K562 (cell line): ENCODE measurements at regions not wholly inside any gene's neighbourhood (a gene's known extent, or its start where the extent isn't known, plus 50 kb on each side); places are given as distances from the start of the nearest gene placed in this dataset.

Experiments used
- CC2D1A ChIP-seq: fragments of 450-650 bp; IDR thresholded peaks from 2 replicates; pipeline ENCODE4 v1.6.1; 2017; ENCODE audit warnings: mild to moderate bottlenecking
- CCAR2 ChIP-seq: fragments of 200-400 bp; formaldehyde crosslinking; IDR thresholded peaks from 2 replicates; pipeline ENCODE4 v1.6.1; 2017; ENCODE audit warnings: mild to moderate bottlenecking, low read depth, low read length
- CREM ChIP-seq: IDR thresholded peaks from 2 replicates; pipeline ENCODE4 v1.6.1; 2014; ENCODE audit warnings: antibody characterized with exemption, low read depth
- EP300 ChIP-seq: IDR thresholded peaks from 2 replicates; pipeline ENCODE4 v1.6.1; 2012; ENCODE audit warnings: low read length, improper control_type of control experiment
- FOXA1 ChIP-seq: fragments of 450-650 bp; IDR thresholded peaks from 2 replicates; pipeline ENCODE4 v1.6.1; 2016; ENCODE audit warnings: mild to moderate bottlenecking, borderline replicate concordance
- FOXM1 ChIP-seq, 2 experiments: fragments of 450-650 bp in 1 of 2; sonication (generic) in 1 of 2; formaldehyde crosslinking in 1 of 2; IDR thresholded peaks; 2 replicates each; pipeline versions ENCODE4 v1.6.1 to v1.9.0; 2017 to 2022; ENCODE audit warnings: low read depth in 2 of 2, mild to moderate bottlenecking in 2 of 2, missing genetic modification reagents in 1 of 2, moderate library complexity in 1 of 2
- GABPA ChIP-seq: fragments of 200-800 bp; sonication (Bioruptor generic); conservative IDR thresholded peaks from 2 replicates; pipeline ENCODE4 v1.6.1; 2016; ENCODE audit warnings: low read depth, missing genetic modification characterization, missing compliant biosample characterization
- GTF2E2 ChIP-seq: fragments of 200-800 bp; sonication (Bioruptor generic); IDR thresholded peaks from 2 replicates; pipeline ENCODE4 v1.6.1; 2016; ENCODE audit warnings: missing genetic modification characterization, missing compliant biosample characterization
- HDAC3 ChIP-seq: fragments of 450-650 bp; IDR thresholded peaks from 2 replicates; pipeline ENCODE4 v1.6.1; 2018; ENCODE audit warnings: borderline replicate concordance, mild to moderate bottlenecking, moderate library complexity; ENCODE audit not compliant: partially characterized antibody
- KLF16 ChIP-seq: IDR thresholded peaks from 2 replicates; pipeline ENCODE4 v1.6.1; 2016; ENCODE audit warnings: antibody characterized with exemption
- MEIS2 ChIP-seq: fragments of 450-650 bp; IDR thresholded peaks from 2 replicates; pipeline ENCODE4 v1.6.1; 2014; ENCODE audit warnings: mild to moderate bottlenecking; ENCODE audit not compliant: partially characterized antibody
- MTA3 ChIP-seq: fragments of 450-650 bp; formaldehyde crosslinking; IDR thresholded peaks from 2 replicates; pipeline ENCODE4 v1.6.1; 2017; ENCODE audit warnings: mild to moderate bottlenecking, borderline replicate concordance
- NCOR1 ChIP-seq: fragments of 450-650 bp; IDR thresholded peaks from 2 replicates; pipeline ENCODE4 v1.6.1; 2016; ENCODE audit warnings: mild to moderate bottlenecking, moderate library complexity
- NFIC ChIP-seq: fragments of 450-650 bp; IDR thresholded peaks from 2 replicates; pipeline ENCODE4 v1.6.1; 2017; ENCODE audit warnings: mild to moderate bottlenecking, inconsistent platforms
- NFRKB ChIP-seq: fragments of 450-650 bp; IDR thresholded peaks from 2 replicates; pipeline ENCODE4 v1.6.1; 2016; ENCODE audit warnings: low read depth
- PML ChIP-seq: IDR thresholded peaks from 2 replicates; pipeline ENCODE4 v1.6.1; 2012; ENCODE audit warnings: low read length, inconsistent platforms
- SMARCA4 ChIP-seq: fragments of 450-650 bp; IDR thresholded peaks from 2 replicates; pipeline ENCODE4 v1.6.1; 2016
- SMARCE1 ChIP-seq: fragments of 450-650 bp; IDR thresholded peaks from 2 replicates; pipeline ENCODE4 v1.7.1; 2016; ENCODE audit warnings: mild to moderate bottlenecking
- SOX6 ChIP-seq: fragments of 450-650 bp; IDR thresholded peaks from 2 replicates; pipeline ENCODE4 v1.6.1; 2014; ENCODE audit warnings: mild to moderate bottlenecking
- STAT5A ChIP-seq: IDR thresholded peaks from 2 replicates; pipeline ENCODE4 v1.6.1; 2012; ENCODE audit warnings: low read length, inconsistent platforms, borderline replicate concordance
- TRIM24 ChIP-seq, 2 experiments: fragments of 450-650 bp; IDR thresholded peaks; 2 replicates each; pipeline ENCODE4 v1.6.1; 2016
- ZNF311 ChIP-seq: fragments of 250-450 bp; sonication (Bioruptor Pico); IDR thresholded peaks from 2 replicates; pipeline ENCODE4 v1.4.0; 2020; ENCODE audit warnings: mild to moderate bottlenecking, moderate library complexity
- ZNF41 ChIP-seq: fragments of 250-450 bp; sonication (Bioruptor Pico); conservative IDR thresholded peaks from 2 replicates; pipeline ENCODE4 v1.4.0; 2020; ENCODE audit warnings: mild to moderate bottlenecking
- ZNF766 ChIP-seq: fragments of 200-800 bp; sonication (Bioruptor generic); conservative IDR thresholded peaks from 2 replicates; pipeline ENCODE4 v1.6.1; 2016; ENCODE audit warnings: missing genetic modification characterization, missing compliant biosample characterization
- TF ChIP-seq, protein P1 (sequence below): IDR thresholded peaks from 2 replicates; pipeline ENCODE4 v1.6.1; 2012; ENCODE audit warnings: low read depth, low read length, improper control_type of control experiment, borderline replicate concordance
- TF ChIP-seq, protein P2 (sequence below): IDR thresholded peaks from 2 replicates; pipeline ENCODE4 v1.6.1; 2014; ENCODE audit warnings: antibody characterized with exemption
- TF ChIP-seq, protein P3 (sequence below): sonication (generic); formaldehyde crosslinking; IDR thresholded peaks from 2 replicates; pipeline ENCODE4 v1.5.0; 2020; ENCODE audit warnings: missing genetic modification reagents

- TF ChIP-seq, protein P1, sequence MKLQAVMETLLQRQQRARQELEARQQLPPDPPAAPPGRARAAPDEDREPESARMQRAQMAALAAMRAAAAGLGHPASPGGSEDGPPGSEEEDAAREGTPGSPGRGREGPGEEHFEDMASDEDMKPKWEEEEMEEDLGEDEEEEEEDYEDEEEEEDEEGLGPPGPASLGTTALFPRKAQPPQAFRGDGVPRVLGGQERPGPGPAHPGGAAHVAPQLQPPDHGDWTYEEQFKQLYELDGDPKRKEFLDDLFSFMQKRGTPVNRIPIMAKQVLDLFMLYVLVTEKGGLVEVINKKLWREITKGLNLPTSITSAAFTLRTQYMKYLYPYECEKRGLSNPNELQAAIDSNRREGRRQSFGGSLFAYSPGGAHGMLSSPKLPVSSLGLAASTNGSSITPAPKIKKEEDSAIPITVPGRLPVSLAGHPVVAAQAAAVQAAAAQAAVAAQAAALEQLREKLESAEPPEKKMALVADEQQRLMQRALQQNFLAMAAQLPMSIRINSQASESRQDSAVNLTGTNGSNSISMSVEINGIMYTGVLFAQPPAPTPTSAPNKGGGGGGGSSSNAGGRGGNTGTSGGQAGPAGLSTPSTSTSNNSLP = peak; percentile 66; the same call in 1 of the 2 replicates
- TF ChIP-seq CC2D1A = 0 out of 2 replicates have a peak, but pooled peaks have one; percentile 28
- 0 out of 2 replicates have a peak, but pooled peaks have one; percentile 21 for TF ChIP-seq ZNF766 (CRISPR knock-in tag)
- TF ChIP-seq ZNF41 (CRISPR knock-in tag) = no peak
- peak; percentile 80 for TF ChIP-seq KLF16
- peak; percentile 53; the same call in 1 of the 2 replicates for TF ChIP-seq STAT5A
- TF ChIP-seq TRIM24 (IDR thresholded peaks at IDR 0.05) = peak; percentile 47 to 77; a peak in 3 of 4 replicates
- TF ChIP-seq MTA3 = no peak
- no peak for TF ChIP-seq FOXA1
- peak; percentile 58; the same call in 1 of the 2 replicates for TF ChIP-seq SMARCE1
- TF ChIP-seq NCOR1 = peak; percentile 73
- peak; percentile 27; the same call in 1 of the 2 replicates for TF ChIP-seq NFRKB
- TF ChIP-seq SOX6 = 0 out of 2 replicates have a peak, but pooled peaks have one; percentile 53
- peak; percentile 65 for TF ChIP-seq PML
- TF ChIP-seq NFIC = peak; percentile 48; the same call in 1 of the 2 replicates
- no peak for TF ChIP-seq GTF2E2 (tag)
- no peak for TF ChIP-seq ZNF311 (CRISPR knock-in tag)
- 0 out of 2 replicates have a peak, but pooled peaks have one; percentile 30 for TF ChIP-seq CREM
- TF ChIP-seq, protein P2, sequence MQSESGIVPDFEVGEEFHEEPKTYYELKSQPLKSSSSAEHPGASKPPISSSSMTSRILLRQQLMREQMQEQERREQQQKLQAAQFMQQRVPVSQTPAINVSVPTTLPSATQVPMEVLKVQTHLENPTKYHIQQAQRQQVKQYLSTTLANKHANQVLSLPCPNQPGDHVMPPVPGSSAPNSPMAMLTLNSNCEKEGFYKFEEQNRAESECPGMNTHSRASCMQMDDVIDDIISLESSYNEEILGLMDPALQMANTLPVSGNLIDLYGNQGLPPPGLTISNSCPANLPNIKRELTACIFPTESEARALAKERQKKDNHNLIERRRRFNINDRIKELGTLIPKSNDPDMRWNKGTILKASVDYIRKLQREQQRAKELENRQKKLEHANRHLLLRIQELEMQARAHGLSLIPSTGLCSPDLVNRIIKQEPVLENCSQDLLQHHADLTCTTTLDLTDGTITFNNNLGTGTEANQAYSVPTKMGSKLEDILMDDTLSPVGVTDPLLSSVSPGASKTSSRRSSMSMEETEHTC = no peak
- peak; percentile 37 for TF ChIP-seq HDAC3
- TF ChIP-seq FOXM1 (IDR thresholded peaks at IDR 0.05; ENCODE audit: low read depth) = peak; percentile 83
- TF ChIP-seq FOXM1 (CRISPR knock-in tag; IDR thresholded peaks at IDR 0.05; ENCODE audit: low read depth) = no peak
- TF ChIP-seq, protein P3, sequence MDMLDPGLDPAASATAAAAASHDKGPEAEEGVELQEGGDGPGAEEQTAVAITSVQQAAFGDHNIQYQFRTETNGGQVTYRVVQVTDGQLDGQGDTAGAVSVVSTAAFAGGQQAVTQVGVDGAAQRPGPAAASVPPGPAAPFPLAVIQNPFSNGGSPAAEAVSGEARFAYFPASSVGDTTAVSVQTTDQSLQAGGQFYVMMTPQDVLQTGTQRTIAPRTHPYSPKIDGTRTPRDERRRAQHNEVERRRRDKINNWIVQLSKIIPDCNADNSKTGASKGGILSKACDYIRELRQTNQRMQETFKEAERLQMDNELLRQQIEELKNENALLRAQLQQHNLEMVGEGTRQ (CRISPR knock-in tag) = no peak
- peak; percentile 64; the same call in 1 of the 2 replicates for TF ChIP-seq SMARCA4
- TF ChIP-seq MEIS2 = peak; percentile 36
- no peak for TF ChIP-seq CCAR2
- TF ChIP-seq GABPA (tag) = no peak
- TF ChIP-seq EP300 = peak; percentile 92
Measured at GRCh38 chr9:73357607-73358006, 205.9 kb downstream of the ANXA1 start (continued).
